ENCODE measurements at regions not wholly inside any gene's neighbourhood (a gene's known extent, or its start where the extent isn't known, plus 50 kb on each side); places are given as distances from the start of the nearest gene placed in this dataset.

- TF ChIP-seq TAF1 (IDR thresholded peaks at IDR 0.05; ENCODE audit: borderline replicate concordance, insufficient read depth, low read length) = no peak
- TF ChIP-seq REST (IDR thresholded peaks at IDR 0.05; ENCODE audit: insufficient read depth in 1 of 2, low read depth in 2 of 2, low read length in 2 of 2) = no peak
- no peak for TF ChIP-seq POLR2AphosphoS5 (IDR thresholded peaks at IDR 0.05; ENCODE audit: low read depth, low read length)
- TF ChIP-seq SIN3A (IDR thresholded peaks at IDR 0.05; ENCODE audit: borderline replicate concordance, insufficient read depth, low read length) = no peak
- no peak for TF ChIP-seq FOXP2 (optimal IDR thresholded peaks at IDR 0.05; ENCODE audit: borderline replicate concordance, extremely low read depth, extremely low read length, insufficient read depth)
Measured at GRCh38 chr16:22691335-22691734, 122.6 kb upstream of the HS3ST2 start.
